BLaER1 treated with 17β-estradiol and CSF1 and Interleukin-3, amounts not matched to agents 10 nM and 100 nM (cell line): ENCODE measurements at regions not wholly inside any gene's neighbourhood (a gene's known extent, or its start where the extent isn't known, plus 50 kb on each side); places are given as distances from the start of the nearest gene placed in this dataset.
A peak's percentile ranks its signal among the peaks of the same experiment; 100 is the strongest.

Source experiments
- H3K27ac ChIP-seq, 11 experiments: shearing (Covaris generic); formaldehyde crosslinking; 2 replicates each; pipeline ENCODE4 v1.8.1; 2022
- H3K27me3 ChIP-seq, 11 experiments: shearing (Covaris generic); formaldehyde crosslinking; 2 replicates each; pipeline ENCODE4 v1.8.1; 2022
- H3K36me3 ChIP-seq, 11 experiments: shearing (Covaris generic); formaldehyde crosslinking; 2 replicates each; pipeline ENCODE4 v1.8.1; 2022
- H3K4me1 ChIP-seq, 10 experiments: shearing (Covaris generic); formaldehyde crosslinking; 2 replicates each; pipeline ENCODE4 v1.8.1; 2022
- H3K4me2 ChIP-seq, 11 experiments: shearing (Covaris generic); formaldehyde crosslinking; 2 replicates each; pipeline ENCODE4 v1.8.1; 2022
- H3K4me3 ChIP-seq, 10 experiments: shearing (Covaris generic); formaldehyde crosslinking; 2 replicates each; pipeline ENCODE4 v1.8.1; 2022
- H3K9ac ChIP-seq, 11 experiments: shearing (Covaris generic); formaldehyde crosslinking; 2 replicates each; pipeline ENCODE4 v1.8.1; 2022
- H3K9me3 ChIP-seq, 11 experiments: shearing (Covaris generic); formaldehyde crosslinking; replicated peaks in 1 of 11; 2 replicates each; pipeline ENCODE4 v1.8.1; 2022
- H4K20me1 ChIP-seq, 11 experiments: shearing (Covaris generic); formaldehyde crosslinking; 2 replicates each; pipeline ENCODE4 v1.8.1; 2022
- Cebpa-rat ChIP-seq, 11 experiments: shearing (Covaris generic); IDR thresholded peaks; 2 replicates each; pipeline ENCODE4 v1.8.1; 2022

GRCh38 chr14:22070119-22070982, 396.7 kb upstream of the OR4E1 start:
- H3K27ac ChIP-seq = no peak overlapping the region
- peaks cover 22 to 37% (median 32%) of the 10 kb centered on the region in 11 experiments for H3K9me3 ChIP-seq
- H3K9ac ChIP-seq = no peak overlapping the region
- H3K36me3 ChIP-seq = no peaks in the 10 kb centered on the region
- peaks cover 96 to 100% (median 99%) of the 10 kb centered on the region in 11 experiments for H3K27me3 ChIP-seq
- peak overlapping the region in 9 of 11 experiments; percentile 3 to 68 (median 49); a peak in 14 of 22 replicates for H3K4me2 ChIP-seq
- peaks cover 0 to 66% (median 23%) of the 10 kb centered on the region in 11 experiments; a peak in 17 of 22 replicates for H4K20me1 ChIP-seq
- TF ChIP-seq Cebpa-rat (IDR thresholded peaks at IDR 0.05) = no peak
- peaks cover 5 to 13% (median 9%) of the 10 kb centered on the region in 10 experiments; a peak in 15 of 20 replicates for H3K4me1 ChIP-seq
- H3K4me3 ChIP-seq = peak overlapping the region in 2 of 10 experiments; percentile 12 to 23; a peak in 2 of 20 replicates

- peaks cover 0 to 44% (median 11%) of the 10 kb centered on the region in 11 experiments; a peak in 17 of 22 replicates for H4K20me1 ChIP-seq
- H3K36me3 ChIP-seq = no peaks in the 10 kb centered on the region
- TF ChIP-seq Cebpa-rat (IDR thresholded peaks at IDR 0.05) = no peak
- no peak overlapping the region for H3K27ac ChIP-seq
- peaks cover 97 to 100% (median 100%) of the 10 kb centered on the region in 11 experiments for H3K27me3 ChIP-seq
- H3K9ac ChIP-seq = no peak overlapping the region
- peaks cover 8 to 35% (median 26%) of the 10 kb centered on the region in 11 experiments for H3K9me3 ChIP-seq
- no peak overlapping the region for H3K4me3 ChIP-seq
- no peak overlapping the region for H3K4me2 ChIP-seq
- H3K4me1 ChIP-seq = peaks cover under 1 to 4% (median 3%) of the 10 kb centered on the region in 10 experiments; a peak in 15 of 20 replicates
Measured at GRCh38 chr14:22065347-22065746, 391.7 kb upstream of the OR4E1 start.

GRCh38 chr14:22059201-22059600, 385.6 kb upstream of the OR4E1 start:
- no peak for TF ChIP-seq Cebpa-rat (IDR thresholded peaks at IDR 0.05)
- Histone ChIP-seq H3K4me3 (0 out of 20 replicates have a peak overlapping the region, but pooled peaks of 1 of the 10 experiments have one; percentile 3), H3K27ac (no peak overlapping the region), H3K36me3 (no peaks in the 10 kb centered on the region), H3K9me3 (peaks cover 47 to 84% (median 73%) of the 10 kb centered on the region in 11 experiments), H4K20me1 (no peaks in the 10 kb centered on the region), H3K9ac (no peak overlapping the region), H3K4me1 (no peaks in the 10 kb centered on the region), H3K4me2 (no peak overlapping the region), H3K27me3 (peaks cover 88 to 100% (median 100%) of the 10 kb centered on the region in 11 experiments)

GRCh38 chr14:22052795-22053194, 379.2 kb upstream of the OR4E1 start:
- Histone ChIP-seq H3K4me1 (no peaks in the 10 kb centered on the region), H3K9ac (no peak overlapping the region), H3K9me3 (peaks cover 6 to 31% (median 25%) of the 10 kb centered on the region in 11 experiments), H3K4me3 (no peak overlapping the region), H3K27ac (no peak overlapping the region), H3K27me3 (peaks cover 75 to 100% (median 100%) of the 10 kb centered on the region in 11 experiments), H3K36me3 (no peaks in the 10 kb centered on the region), H4K20me1 (peaks cover 0 to 7% (median 0%) of the 10 kb centered on the region in 11 experiments; a peak in 3 of 22 replicates), H3K4me2 (no peak overlapping the region)
- no peak for TF ChIP-seq Cebpa-rat (IDR thresholded peaks at IDR 0.05)

GRCh38 chr14:22047115-22047514, 373.5 kb upstream of the OR4E1 start:
- TF ChIP-seq Cebpa-rat (IDR thresholded peaks at IDR 0.05) = no peak
- H3K9ac ChIP-seq = no peak overlapping the region
- peaks cover 0 to 10% (median 0%) of the 10 kb centered on the region in 10 experiments; a peak in 4 of 20 replicates for H3K4me1 ChIP-seq
- H3K27me3 ChIP-seq = peaks cover 54 to 99% (median 89%) of the 10 kb centered on the region in 11 experiments
- no peaks in the 10 kb centered on the region for H3K9me3 ChIP-seq
- no peak overlapping the region for H3K4me2 ChIP-seq
- no peak overlapping the region for H3K4me3 ChIP-seq
- no peaks in the 10 kb centered on the region for H3K36me3 ChIP-seq
- no peak overlapping the region for H3K27ac ChIP-seq
- peaks cover 0 to 11% (median 0%) of the 10 kb centered on the region in 11 experiments; a peak in 4 of 22 replicates for H4K20me1 ChIP-seq

- Histone ChIP-seq H3K4me2 (no peak overlapping the region), H3K36me3 (no peaks in the 10 kb centered on the region), H3K27ac (no peak overlapping the region), H3K4me3 (no peak overlapping the region), H4K20me1 (peaks cover 0 to 11% (median 0%) of the 10 kb centered on the region in 11 experiments; a peak in 4 of 22 replicates), H3K4me1 (peaks cover 0 to 10% (median 0%) of the 10 kb centered on the region in 10 experiments; a peak in 4 of 20 replicates), H3K27me3 (peaks cover 55 to 99% (median 89%) of the 10 kb centered on the region in 11 experiments), H3K9ac (no peak overlapping the region), H3K9me3 (no peaks in the 10 kb centered on the region)
- no peak for TF ChIP-seq Cebpa-rat (IDR thresholded peaks at IDR 0.05)
Measured at GRCh38 chr14:22046063-22046462, 372.4 kb upstream of the OR4E1 start.

- Histone ChIP-seq H4K20me1 (peaks cover 0 to 16% (median 0%) of the 10 kb centered on the region in 11 experiments; a peak in 5 of 22 replicates), H3K9me3 (no peaks in the 10 kb centered on the region), H3K4me1 (peaks cover 0 to 10% (median 0%) of the 10 kb centered on the region in 10 experiments; a peak in 4 of 20 replicates)
Measured at GRCh38 chr14:22044193-22044592, 370.6 kb upstream of the OR4E1 start.

GRCh38 chr14:22040781-22041125, 367.1 kb upstream of the OR4E1 start:
- H3K27me3 ChIP-seq = peaks cover 16 to 53% (median 44%) of the 10 kb centered on the region in 11 experiments; a peak in 21 of 22 replicates
- H3K9ac ChIP-seq = no peak overlapping the region
- no peak overlapping the region for H3K4me2 ChIP-seq
- H3K36me3 ChIP-seq = no peaks in the 10 kb centered on the region
- TF ChIP-seq Cebpa-rat (IDR thresholded peaks at IDR 0.05) = no peak
- peaks cover 0 to 9% (median 0%) of the 10 kb centered on the region in 11 experiments; a peak in 4 of 22 replicates for H4K20me1 ChIP-seq
- H3K4me3 ChIP-seq = no peak overlapping the region
- no peaks in the 10 kb centered on the region for H3K9me3 ChIP-seq
- peaks cover 0 to 10% (median 0%) of the 10 kb centered on the region in 10 experiments; a peak in 4 of 20 replicates for H3K4me1 ChIP-seq
- H3K27ac ChIP-seq = no peak overlapping the region

More at GRCh38 chr14:22044193-22044592, 370.6 kb upstream of the OR4E1 start:
- H3K36me3 ChIP-seq = no peaks in the 10 kb centered on the region
- H3K4me2 ChIP-seq = peak overlapping the region in 3 of 11 experiments; percentile 2 to 10 (median 4); a peak in 4 of 22 replicates
- H3K27me3 ChIP-seq = peaks cover 41 to 87% (median 78%) of the 10 kb centered on the region in 11 experiments
- no peak overlapping the region for H3K9ac ChIP-seq
- H3K4me3 ChIP-seq = no peak overlapping the region
- H3K27ac ChIP-seq = no peak overlapping the region
- no peak for TF ChIP-seq Cebpa-rat (IDR thresholded peaks at IDR 0.05)
